Osteocyte (in vitro differentiated cells): ENCODE measurements at regions not wholly inside any gene's neighbourhood (a gene's known extent, or its start where the extent isn't known, plus 50 kb on each side); places are given as distances from the start of the nearest gene placed in this dataset.

Experiments
- DNase-seq: peaks from one replicate; pipeline ENCODE4 v3.0.0; 2021; ENCODE audit warnings: mixed read lengths; ENCODE audit not compliant: unreplicated experiment; ENCODE audit errors: extremely low spot score
- H3K27ac Mint-ChIP-seq: one replicate; pipeline ENCODE4 v1.8.0; 2021; ENCODE audit warnings: mild to moderate bottlenecking, mixed read lengths; ENCODE audit not compliant: unreplicated experiment
- H3K27me3 Mint-ChIP-seq: one replicate; pipeline ENCODE4 v1.8.0; 2021; ENCODE audit warnings: mixed read lengths; ENCODE audit not compliant: unreplicated experiment
- H3K36me3 Mint-ChIP-seq: one replicate; pipeline ENCODE4 v1.8.0; 2021; ENCODE audit warnings: mixed read lengths; ENCODE audit not compliant: unreplicated experiment
- H3K4me1 Mint-ChIP-seq: one replicate; pipeline ENCODE4 v1.8.0; 2021; ENCODE audit warnings: mixed read lengths; ENCODE audit not compliant: unreplicated experiment
- H3K4me3 Mint-ChIP-seq: one replicate; pipeline ENCODE4 v1.8.0; 2021; ENCODE audit warnings: mild to moderate bottlenecking, moderate library complexity, mixed read lengths; ENCODE audit not compliant: unreplicated experiment
- H3K9me3 Mint-ChIP-seq: one replicate; pipeline ENCODE4 v1.8.0; 2021; ENCODE audit warnings: mixed read lengths; ENCODE audit not compliant: unreplicated experiment
- TF ChIP-seq, protein P1 (sequence below): fragments of 200-600 bp; sonication (generic); IDR thresholded peaks from 2 replicates; pipeline ENCODE4 v1.5.0; 2021; ENCODE audit warnings: antibody characterized with exemption, mild to moderate bottlenecking, moderate library complexity

DNA sequence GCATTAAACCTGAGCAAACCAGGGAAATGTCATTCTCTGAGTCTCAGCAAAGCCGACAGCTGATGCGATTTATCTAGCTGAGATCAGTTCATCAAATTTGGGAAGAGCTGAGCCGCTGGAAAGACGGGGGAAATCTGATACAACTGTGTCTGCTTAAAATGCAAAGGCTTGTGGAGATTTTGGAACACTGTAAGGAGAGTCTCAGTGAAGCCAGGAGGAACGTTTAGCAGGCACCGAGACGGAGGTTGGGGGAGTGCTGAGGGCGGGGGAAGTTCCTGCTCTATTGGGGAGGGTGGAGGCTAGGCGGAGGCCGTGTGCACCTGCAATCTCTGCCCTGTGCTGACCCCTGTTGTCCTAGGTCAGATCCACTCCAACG, 143.2 kb upstream of the CSF3R start:
- no peak overlapping the region for H3K27ac Mint-ChIP-seq
- no peaks in the 10 kb centered on the region for H3K9me3 Mint-ChIP-seq
- H3K4me1 Mint-ChIP-seq = no peaks in the 10 kb centered on the region
- no peak overlapping the region for H3K4me3 Mint-ChIP-seq
- no peaks in the 10 kb centered on the region for H3K36me3 Mint-ChIP-seq
- H3K27me3 Mint-ChIP-seq = no peaks in the 10 kb centered on the region
- TF ChIP-seq, protein P1, sequence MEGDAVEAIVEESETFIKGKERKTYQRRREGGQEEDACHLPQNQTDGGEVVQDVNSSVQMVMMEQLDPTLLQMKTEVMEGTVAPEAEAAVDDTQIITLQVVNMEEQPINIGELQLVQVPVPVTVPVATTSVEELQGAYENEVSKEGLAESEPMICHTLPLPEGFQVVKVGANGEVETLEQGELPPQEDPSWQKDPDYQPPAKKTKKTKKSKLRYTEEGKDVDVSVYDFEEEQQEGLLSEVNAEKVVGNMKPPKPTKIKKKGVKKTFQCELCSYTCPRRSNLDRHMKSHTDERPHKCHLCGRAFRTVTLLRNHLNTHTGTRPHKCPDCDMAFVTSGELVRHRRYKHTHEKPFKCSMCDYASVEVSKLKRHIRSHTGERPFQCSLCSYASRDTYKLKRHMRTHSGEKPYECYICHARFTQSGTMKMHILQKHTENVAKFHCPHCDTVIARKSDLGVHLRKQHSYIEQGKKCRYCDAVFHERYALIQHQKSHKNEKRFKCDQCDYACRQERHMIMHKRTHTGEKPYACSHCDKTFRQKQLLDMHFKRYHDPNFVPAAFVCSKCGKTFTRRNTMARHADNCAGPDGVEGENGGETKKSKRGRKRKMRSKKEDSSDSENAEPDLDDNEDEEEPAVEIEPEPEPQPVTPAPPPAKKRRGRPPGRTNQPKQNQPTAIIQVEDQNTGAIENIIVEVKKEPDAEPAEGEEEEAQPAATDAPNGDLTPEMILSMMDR = no peak
- DNase-seq = no peak

DNA sequence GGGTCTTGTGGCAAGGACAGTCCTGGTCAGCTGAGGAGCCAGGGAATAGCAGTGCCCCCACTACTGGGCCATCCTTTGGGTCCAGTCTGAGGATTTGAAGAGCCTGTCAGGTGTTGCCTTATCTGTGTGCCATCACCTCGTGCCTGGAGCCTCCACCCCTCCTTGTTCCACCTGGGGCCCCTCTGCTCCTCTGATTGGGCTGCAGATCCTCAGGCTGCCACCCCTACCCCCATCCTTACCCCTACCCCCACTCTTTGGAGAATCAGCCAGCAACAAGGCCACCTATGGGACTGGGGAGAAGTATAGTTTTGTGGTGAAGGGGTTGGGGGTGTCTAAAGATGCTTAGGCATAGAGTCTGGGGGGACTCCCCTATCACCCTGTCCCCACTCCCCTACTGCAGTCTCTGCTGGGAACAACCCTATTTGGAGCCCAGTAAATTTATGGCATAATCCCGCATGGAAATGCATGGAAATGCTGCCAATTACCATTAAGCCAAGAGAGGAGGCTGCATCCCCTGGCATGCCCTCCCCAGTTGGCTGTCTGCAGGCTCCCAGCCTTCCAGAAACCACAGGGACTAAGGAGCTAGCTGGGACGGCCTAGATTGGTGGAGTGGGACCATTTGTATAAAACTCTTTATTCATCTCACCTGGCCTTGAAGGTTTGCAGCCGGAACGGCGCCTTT, 142.7 kb upstream of the CSF3R start:
- H3K27ac Mint-ChIP-seq = no peak overlapping the region
- H3K4me1 Mint-ChIP-seq = no peaks in the 10 kb centered on the region
- TF ChIP-seq, protein P1 = no peak
- H3K36me3 Mint-ChIP-seq = no peaks in the 10 kb centered on the region
- no peak for DNase-seq
- H3K27me3 Mint-ChIP-seq = no peaks in the 10 kb centered on the region
- H3K4me3 Mint-ChIP-seq = no peak overlapping the region
- H3K9me3 Mint-ChIP-seq = no peaks in the 10 kb centered on the region

DNA sequence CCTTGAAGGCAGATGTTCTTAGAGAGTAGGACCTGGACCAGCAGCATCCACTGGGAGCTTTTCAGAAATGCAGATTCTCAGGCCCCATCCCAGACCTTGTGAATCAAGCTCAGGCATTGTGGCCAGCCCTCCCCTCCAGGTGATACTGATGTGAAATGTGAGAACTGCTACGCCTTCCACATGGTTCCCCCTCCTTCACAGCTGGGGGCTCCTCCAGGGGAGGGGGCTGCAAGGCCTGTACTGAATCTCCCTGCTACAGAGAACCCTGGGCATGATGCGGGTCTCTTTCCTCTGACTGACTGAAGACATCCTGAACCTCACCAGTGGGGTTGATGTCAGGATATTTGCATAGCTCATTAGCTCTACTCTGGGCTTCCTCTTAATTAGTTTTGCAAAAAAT, 141.8 kb upstream of the CSF3R start:
- TF ChIP-seq, protein P1 = no peak
- Mint-ChIP-seq H3K36me3 (no peaks in the 10 kb centered on the region), H3K4me1 (no peaks in the 10 kb centered on the region), H3K27ac (no peak overlapping the region), H3K4me3 (no peak overlapping the region), H3K9me3 (no peaks in the 10 kb centered on the region), H3K27me3 (no peaks in the 10 kb centered on the region)
- DNase-seq = no peak

DNA sequence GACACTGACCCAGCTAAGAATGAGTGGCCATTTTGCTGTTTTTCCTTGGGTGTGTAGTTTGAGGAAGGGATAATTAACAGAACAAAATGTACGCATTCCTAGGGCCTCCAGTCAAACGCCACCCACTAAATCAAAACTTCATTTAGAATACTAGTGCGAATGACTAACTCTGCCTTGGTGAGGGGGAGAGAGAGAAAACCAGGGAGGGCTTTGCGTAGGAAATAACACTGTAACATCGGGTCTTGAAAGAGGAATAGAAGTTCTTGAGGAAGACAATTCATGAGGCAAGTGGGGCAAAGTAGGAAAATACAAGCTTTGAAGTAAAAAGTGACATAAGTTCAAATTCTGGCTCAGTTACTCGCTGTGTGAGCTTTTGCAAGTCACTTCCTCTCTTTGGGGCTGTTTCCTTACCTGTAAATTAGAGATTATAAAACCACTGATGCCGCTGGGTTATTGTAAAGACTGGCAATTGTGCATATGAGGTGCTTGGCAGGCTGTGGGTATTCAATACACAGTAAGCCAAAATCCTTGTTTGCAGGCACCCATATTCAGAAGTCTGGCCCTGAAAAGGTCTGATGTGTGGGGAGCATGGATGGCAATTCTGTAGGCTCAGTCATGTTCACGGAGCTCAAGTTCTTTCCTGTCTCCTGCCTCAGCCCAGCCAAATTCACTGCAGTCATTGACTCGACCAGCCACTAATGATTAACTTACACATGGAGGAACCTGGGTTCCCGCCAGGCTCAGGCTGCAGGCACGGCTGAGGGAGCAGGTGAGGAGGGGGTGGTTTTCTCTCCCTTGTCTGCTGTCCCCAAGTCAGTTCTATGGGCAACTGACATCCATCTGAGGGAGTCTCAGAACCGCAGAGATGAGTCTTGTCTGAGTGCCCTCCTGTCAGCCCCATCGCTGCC, 140.3 kb upstream of the CSF3R start:
- Mint-ChIP-seq H3K36me3 (no peaks in the 10 kb centered on the region), H3K4me1 (no peaks in the 10 kb centered on the region), H3K27me3 (no peaks in the 10 kb centered on the region), H3K4me3 (no peak overlapping the region), H3K27ac (no peak overlapping the region), H3K9me3 (no peaks in the 10 kb centered on the region)
- DNase-seq = no peak
- TF ChIP-seq, protein P1 = no peak

GRCh38 chr1:36621531-36621930, 138.8 kb upstream of the CSF3R start:
- no peak for DNase-seq
- no peak overlapping the region for H3K4me3 Mint-ChIP-seq

More at GRCh38 chr1:36621531-36621930, 138.8 kb upstream of the CSF3R start:
- Mint-ChIP-seq H3K4me1 (no peaks in the 10 kb centered on the region), H3K27me3 (no peaks in the 10 kb centered on the region), H3K27ac (no peak overlapping the region), H3K9me3 (no peaks in the 10 kb centered on the region), H3K36me3 (no peaks in the 10 kb centered on the region)
- TF ChIP-seq, protein P1 = no peak
